HG03342 (cell line): ENCODE measurements at regions not wholly inside any gene's neighbourhood (a gene's known extent, or its start where the extent isn't known, plus 50 kb on each side); places are given as distances from the start of the nearest gene placed in this dataset.
"Not testable (repeated sequence)": the region's sequence is repeated elsewhere in the genome, so short reads cannot be mapped to it uniquely, and the experiment has no call there.

ENCODE experiments used
- ATAC-seq: cut with Tn5 transposase; IDR thresholded peaks from one replicate; pipeline ENCODE4 v1.9.1; 2021; ENCODE audit warnings: mild to moderate bottlenecking, moderate library complexity; ENCODE audit not compliant: unreplicated experiment

DNA sequence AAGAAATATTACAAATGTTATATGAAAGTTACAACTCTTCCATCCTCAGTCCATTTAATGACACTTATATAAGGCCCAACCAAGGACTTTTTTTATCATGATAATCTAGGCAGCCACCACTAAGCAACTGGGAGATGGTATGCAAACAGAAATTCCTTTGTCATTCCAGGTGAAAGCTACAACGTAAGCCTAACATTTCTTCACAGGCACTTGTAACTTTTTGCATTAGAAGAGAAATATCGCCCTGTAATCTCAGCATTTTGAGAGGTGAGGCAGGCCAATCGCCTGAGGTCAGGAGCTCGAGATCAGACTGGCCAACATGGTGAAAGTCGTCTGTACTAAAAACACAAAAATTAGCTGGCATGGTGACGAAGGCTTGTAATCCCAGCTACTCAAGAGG, 581.2 kb upstream of the SLC8A1 start:
- ATAC-seq, result no peak

DNA sequence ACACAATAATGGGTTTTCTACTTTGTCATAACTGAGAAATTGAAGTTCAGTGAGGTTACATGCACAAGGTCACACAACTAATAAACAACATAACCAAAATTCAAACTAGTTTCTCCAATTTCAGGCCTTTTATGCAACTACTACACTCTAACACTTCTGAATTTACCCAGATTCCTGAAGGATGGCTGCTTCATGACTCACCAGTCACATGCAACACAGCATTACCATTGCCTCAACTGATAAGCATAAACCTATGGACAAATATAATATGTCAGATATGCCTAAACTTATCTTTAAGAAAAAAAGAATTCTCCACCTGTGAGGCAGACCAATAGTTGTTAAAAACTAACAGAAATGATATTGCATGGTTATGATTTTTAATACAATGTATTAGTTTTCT, 586.5 kb upstream of the SLC8A1 start:
- ATAC-seq, result no peak

DNA sequence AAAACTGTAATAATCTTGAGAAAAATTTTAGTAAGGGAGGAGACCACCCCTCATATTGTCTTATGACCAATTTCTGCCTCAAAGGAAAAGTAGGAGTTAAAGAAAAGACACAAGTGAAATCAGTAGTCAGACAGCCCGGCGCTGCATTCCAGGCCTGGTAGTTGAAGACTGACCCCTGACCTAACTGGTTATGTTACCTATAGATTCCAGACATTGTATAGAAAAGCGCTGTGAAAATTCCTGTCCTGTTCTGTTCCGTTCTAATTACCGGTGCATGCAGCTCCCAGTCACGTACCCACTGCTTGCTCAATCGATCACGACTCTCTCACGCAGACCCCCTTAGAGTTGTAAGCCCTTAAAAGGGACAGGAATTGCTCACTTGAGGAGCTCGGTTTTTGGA, 587.9 kb upstream of the SLC8A1 start:
- ATAC-seq, result not testable (repeated sequence)

DNA sequence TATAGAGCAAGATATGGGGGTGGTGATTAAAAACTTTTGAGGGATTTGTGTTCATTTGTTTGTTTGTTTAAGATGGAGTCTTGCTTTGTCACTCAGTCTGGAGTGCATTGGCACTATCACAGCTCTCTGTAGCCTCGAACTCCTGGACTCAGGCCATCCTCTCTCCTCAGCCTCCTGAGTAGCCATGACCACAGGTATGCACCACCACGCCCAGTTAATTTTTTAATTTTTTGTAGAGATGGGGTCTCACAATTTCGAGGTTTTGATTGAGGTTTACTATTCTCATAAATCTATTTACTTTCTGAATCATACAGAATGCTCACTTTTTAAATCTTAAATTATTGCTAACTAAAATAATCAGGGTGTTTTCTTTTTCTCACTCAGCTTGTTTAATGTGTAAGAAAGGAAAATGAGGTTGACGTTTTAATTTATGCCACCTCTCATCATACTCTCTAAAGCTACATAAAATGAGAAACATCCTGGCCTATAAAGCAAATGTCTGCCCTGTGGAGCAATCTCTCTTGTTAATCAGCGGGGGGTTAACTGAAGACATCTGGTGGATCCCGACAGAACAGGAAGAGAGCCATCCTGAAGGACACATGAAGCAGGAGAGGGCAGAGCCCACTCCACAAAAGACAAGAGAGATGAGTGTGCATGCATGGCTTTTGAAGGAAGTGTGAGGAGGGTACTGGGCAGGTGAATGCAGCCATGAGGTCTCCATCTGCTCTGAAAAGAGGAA, 589.1 kb upstream of the SLC8A1 start:
- ATAC-seq, result no peak

DNA sequence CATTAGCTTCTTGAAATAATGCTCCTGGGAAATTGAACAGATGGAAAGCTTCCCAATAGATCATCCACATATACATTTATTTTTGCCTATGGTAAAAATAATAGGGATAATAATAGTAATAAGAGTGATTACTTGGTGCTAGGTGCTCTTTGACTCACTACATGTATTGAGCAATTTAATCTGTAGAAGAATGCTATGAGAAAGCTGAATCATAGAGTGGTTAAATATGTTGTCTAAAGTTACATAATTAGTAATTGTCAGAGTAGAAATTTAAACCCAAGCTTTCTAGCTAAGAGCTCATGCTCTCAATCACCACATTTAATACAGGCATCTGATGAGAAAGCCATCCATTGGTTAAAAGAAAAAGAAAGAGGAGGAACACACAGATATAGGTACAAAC, 590.5 kb upstream of the SLC8A1 start:
- ATAC-seq, result no peak

DNA sequence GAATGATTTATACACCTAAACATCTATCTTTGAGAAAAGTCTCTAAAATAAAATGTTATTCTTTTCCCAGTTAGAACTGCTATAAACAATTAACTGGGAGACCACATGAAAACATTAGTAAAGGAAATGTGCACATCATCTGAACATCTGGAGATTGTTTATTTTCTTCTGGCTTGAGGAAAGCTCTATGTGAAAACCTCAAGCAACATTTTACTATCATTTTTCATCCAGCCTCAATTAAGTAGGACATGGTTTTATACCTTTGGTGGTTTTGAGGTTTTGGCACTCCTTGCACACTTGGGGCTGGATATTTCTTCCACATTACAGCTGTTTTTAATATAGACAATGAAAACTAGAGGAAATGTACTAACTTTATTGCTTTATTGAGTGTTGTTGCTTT, 609.5 kb upstream of the SLC8A1 start:
- ATAC-seq, result no peak

DNA sequence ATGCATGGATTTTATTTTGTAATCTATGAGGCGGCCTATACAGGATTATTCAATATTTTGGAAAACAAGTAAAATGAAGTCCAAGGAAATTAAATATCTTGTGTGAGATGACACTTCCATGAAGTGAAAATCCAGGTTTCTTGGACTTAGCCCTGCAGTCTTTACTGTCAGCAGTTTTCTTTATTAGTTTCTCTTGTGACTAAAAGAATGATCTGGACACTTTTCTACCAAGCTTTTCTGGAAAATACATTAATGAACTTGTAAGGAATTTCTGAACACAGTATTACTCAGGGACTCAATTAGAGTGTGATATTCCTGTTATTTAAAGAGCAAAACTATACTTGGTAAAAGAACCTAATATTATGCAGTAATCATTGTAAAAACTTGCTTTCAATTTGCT, 610.4 kb upstream of the SLC8A1 start:
- no peak for ATAC-seq

DNA sequence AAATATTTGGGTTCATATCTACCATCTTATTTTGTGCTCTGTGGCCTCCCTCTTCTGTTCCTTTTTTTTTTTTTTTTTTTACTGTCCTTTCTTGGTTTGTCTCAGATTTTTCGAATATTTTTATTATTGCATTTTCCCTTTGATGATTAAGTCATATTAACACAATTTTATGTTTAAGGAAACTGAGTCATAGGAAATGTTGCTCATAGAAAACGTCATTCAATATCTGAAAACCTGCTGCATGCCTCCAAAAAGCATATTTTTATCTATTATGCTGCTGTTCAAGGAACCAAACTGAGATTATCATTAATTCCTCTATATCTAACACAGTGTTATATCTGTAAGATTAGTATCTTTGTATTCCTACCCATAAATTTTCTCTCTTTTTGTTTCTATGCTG, 614.3 kb upstream of the SLC8A1 start:
- no peak for ATAC-seq

DNA sequence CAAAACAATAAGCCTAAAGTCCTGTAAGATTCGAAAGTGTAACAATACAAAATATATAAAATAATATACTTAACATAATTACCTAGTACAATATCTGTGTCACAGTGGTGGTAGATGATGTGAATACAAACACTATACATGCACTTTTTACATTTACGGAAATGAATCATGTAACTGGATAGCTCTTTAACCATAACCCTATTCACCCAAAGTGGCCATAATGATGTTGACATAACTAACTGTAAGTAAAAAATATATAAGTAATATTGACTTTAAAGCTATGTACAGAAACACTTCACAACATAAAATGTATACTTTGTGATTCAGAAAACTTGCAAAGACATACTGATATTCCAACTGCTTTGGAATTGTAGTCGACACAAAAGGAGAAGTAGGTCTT, 616.9 kb upstream of the SLC8A1 start:
- ATAC-seq, result no peak

DNA sequence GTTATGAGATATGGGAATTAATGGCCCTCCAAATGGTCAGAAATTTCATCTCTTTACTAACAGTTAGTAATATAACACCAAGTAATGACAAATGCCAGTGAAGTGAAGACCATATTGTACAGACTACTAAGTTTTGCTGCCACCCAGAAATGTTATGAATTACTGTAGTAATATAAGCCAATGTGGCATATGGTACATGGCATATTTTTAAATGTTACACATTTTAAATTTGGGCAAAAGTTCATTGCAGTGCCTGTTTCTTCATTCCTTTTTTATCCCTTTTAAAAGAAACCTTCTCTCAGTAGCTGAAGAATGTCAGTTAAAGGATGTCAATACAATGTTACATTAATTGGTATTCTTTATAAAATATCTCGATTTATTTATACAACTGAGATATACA, 626.5 kb upstream of the SLC8A1 start:
- no peak for ATAC-seq

DNA sequence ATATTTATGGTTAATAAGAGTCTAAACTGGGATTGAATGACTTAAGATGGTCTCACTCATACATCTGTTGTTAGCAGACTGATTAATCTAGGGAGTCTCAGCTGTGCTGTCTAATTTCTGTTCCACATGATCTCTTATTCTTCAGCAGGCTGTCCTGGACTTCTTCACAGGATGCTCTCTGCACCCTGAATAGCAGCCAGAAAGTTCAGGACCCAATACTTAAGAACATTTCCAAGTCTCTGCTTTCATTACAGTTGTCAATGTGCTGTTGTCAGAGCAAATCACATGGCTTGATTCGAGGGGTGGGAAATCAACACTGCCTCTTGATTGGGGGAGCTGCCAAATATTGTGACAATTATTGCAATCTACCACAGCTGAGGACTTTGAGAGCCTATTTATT, 627.1 kb upstream of the SLC8A1 start:
- ATAC-seq, result no peak

DNA sequence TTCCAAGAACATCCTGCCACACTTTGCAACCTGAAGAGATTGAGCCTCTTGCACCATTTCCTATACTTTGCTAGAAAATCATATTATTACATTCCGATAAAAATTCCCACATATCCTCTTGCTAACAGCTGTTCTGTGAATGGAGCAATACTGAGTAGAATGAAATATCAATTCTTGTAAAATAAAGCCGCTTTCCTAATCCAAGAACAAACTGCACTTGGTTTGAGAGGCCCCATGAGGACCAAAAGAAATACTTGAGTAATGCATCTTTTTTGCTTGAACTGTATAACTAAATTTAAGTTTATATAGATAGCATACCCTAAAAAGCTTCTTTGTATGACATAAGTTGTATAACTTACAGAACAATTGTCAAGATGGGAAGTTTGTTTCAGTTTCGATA, 632.4 kb upstream of the SLC8A1 start:
- ATAC-seq, result no peak

DNA sequence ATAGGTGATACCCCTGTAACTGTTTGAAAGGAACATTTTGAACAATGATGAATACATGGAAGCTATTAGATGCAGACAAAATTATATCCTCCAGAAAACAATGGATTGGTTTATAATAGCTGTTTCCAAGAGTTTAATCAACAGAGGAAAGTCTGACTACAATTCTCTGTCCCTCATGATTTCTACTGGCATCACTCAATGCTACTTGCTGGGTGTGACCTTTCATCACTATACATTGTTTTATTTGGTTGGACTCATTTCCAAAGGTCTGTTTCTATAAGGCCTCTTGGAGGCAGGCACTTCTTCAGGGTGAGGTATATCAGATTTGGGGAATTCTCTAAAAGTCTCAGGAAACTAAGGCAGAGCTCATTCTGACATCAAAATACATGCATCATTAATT, 636.1 kb upstream of the SLC8A1 start:
- no peak for ATAC-seq

DNA sequence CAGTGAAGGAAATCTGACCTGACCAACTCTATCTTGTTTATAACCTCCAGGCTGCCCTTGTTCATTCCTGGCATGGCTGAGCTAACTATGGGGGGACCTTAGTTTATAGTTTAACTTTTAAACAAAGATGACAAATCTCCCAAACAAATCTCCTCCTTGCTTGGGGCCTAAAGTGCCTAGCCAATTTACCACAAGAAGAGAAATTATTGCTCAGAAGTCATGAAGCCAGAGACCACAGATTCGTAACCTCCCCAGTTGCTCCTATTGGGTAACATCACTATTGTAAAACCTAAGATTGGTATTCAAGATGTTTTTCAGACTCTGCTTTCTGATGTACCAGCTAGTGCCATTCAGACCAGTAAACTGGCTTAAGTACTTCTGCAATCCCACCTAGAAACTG, 649.4 kb upstream of the SLC8A1 start:
- no peak for ATAC-seq

DNA sequence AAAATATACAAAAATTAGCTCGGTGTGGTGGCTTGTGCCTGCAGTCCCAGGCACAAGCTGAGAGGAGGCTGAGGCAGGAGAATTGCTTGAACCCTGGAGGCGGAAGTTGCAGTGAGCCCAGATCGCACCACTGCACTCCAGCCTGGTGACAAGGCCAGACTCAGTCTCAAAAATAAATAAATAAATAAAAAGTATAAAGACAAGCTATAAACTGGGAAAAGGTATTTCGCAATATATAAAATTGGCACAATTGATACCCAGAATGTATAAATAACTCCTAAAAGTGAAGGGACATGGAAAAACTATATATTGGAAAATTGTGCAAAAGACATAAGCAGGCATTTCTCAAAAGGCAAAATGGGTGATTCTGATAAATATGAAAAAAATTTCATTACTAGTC, 657.9 kb upstream of the SLC8A1 start:
- ATAC-seq, result no peak

DNA sequence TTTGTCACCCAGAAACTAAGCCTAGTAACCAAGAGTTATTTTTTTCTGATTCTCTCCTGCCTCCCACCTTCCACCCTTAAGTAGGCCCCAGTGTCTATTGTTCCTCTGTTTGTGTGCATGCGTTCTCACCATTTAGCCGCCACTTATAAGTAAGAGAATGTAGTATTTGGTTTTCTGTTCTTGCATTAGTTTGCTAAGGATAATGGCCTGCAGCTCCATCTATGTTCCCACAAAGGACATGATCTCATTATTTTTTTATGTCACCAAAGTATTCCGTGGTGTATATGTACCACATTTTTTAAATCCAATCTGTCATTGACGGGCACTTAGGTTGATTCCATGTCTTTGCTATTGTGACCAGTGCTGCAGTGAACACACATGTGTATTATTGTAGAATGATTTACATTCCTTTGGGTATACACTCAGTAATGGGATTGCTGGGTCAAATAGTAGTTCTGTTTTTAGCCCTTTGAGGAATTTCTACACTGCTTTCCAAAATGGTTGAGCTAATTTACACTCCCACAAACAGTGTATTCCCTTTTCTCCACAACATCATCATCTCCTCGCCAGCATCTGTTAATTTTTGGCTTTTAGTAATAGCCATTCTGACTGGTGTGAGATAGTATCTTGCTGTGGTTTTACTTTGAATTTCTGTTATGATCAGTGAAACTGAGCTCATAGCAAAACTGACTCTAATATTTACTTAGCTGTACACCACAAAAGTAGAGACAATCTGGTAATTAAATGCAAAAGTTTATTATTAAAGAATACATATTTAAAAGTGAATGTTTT, 660.1 kb upstream of the SLC8A1 start:
- no peak for ATAC-seq

DNA sequence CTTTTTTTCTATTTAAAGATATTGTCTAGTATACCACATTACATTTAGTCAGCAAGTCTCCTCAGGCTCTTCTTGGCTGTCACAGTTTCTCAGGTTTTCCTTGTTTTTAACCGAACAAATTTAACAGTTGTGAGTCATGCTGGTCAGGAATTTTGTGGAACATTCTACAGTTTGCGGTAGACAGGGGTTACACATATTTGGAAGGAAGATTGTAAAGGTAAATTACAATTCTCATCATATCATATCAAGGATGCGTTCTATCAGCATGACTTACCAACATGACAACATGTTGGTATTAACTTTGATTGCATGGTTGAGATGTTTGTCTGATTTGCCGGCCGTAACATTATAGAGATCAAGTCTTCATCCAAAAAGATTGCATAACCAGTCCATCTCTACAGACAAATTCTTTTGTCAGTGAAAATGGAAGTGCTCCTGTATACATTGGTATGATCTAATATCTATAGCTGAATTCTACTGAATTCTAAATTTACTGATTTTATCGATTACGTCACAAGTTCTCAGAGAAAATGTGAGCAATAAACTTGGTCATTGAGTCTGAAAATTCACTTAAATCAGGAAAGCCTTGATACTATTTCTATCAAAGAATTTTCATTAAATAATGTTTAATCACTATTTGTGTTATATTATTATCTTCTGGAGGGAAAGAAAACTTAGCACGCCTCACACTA, 664.4 kb upstream of the SLC8A1 start:
- ATAC-seq, result no peak

DNA sequence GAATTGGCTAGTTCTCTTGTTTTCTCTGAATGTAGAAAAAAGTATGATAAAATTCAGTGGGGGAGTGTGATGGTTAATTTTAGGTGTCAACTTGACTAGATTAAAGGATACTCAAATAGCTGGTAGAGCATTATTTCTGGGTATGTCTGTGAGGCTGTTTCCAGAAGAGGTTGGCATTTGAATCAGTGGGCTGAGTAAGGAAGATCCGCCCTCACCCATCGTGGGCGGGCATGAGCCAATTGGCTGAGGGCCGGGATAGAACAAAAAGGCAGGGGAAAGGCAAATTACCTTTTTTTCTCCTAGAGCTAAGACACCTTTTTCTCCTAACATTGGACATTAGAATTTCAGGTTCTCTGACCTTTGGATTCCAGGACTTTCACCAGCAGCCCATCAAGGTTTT, 667.6 kb upstream of the SLC8A1 start:
- no peak for ATAC-seq

DNA sequence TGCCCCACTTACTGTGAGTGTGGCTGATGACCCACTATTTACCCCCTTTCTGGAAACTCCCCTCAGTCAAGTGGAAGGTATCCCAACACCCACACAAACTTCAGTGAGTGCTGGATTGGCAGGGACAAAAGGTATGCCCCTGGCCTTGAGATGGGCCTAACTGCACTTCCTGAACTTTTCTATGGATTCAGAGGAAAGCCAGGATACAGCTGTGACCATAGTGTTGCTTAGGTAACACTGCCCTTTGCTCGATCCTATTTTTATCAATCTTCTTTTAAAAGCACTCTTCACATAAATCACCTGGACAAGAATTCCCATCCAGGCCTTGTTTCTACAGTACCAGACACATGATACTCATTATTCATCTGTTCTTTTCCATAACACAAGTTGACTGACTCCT, 671.5 kb upstream of the SLC8A1 start:
- ATAC-seq, result no peak

DNA sequence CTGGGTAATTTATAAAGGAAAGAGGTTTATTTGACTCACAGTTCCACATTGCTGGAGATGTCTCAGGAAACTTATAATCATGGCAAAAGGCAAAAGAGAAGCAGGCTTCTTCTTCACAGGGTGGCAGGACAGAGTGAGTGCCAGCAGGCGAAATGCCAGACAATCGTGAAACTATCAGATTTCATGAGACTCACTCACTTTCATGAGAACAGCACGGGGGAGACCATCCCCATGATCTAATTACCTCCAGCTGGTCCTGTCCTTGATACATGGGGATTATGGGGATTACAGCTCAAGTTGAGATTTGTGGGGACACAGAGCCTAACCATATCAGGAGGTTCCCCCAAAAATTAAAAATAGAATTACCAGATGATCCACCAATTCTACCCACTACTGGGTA, 675.5 kb upstream of the SLC8A1 start:
- no peak for ATAC-seq

DNA sequence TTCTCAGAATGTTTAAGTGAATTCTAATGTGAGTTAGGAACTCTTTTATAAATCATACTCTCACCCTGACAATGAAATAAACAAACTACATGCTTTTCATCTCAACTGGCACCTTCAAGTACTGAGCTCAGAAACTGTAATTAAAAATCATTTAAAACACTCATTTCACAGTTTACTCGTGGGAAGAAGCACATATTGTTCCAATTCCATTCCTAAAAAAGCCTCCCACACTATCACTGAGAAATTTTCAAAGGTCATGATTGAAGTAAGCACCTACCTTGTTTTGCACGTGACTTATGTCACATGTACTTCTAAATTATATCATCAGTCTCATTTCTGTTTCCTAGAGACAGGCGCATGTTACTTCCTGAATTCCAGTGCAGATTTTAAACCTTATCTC, 678.1 kb upstream of the SLC8A1 start:
- no peak for ATAC-seq

DNA sequence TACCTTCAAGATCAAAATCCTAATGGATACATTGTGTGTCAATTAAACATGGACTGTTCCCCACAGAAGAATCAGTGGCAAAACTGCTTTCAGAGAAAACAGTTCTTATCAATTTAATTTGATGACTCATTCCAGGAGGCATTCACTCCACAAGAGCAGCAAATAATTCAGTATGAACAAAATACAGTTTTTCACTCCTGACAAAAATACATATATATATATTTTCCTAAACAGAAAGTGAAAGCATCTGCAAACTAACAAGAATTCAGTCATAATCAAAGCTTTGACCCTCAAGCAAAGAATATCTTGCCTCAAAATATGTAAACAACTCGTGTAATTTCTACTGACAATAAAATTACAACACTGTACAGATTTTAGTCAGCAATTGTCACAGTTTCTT, 685.1 kb upstream of the SLC8A1 start:
- no peak for ATAC-seq
